Activated T-helper 2 cell treated with anti-CD3 and anti-CD28 coated beads, Interferon-gamma antibody, Interleukin-2, Interleukin-4, amounts not matched to agents 10 μg/mL and 5 μg/mL and 100 μg/mL, durations not matched to agents 14 hours and 24 hours and 36 hours (primary cell): ENCODE measurements at regions not wholly inside any gene's neighbourhood (a gene's known extent, or its start where the extent isn't known, plus 50 kb on each side); places are given as distances from the start of the nearest gene placed in this dataset.
A peak's percentile ranks its signal among the peaks of the same experiment; 100 is the strongest.

Experiments used
- DNase-seq: peaks from one replicate; pipeline ENCODE4 v3.0.0; 2021; ENCODE audit warnings: low spot score
- H3K27ac Mint-ChIP-seq: one replicate; pipeline ENCODE4 v1.8.0; 2021; ENCODE audit warnings: mixed read lengths
- H3K27me3 Mint-ChIP-seq: one replicate; pipeline ENCODE4 v1.8.0; 2021; ENCODE audit warnings: low read depth, mixed read lengths
- H3K36me3 Mint-ChIP-seq: one replicate; pipeline ENCODE4 v1.8.0; 2021; ENCODE audit warnings: low read depth, mixed read lengths
- H3K4me1 Mint-ChIP-seq: one replicate; pipeline ENCODE4 v1.8.0; 2021; ENCODE audit warnings: low read depth, mixed read lengths
- H3K4me3 Mint-ChIP-seq: one replicate; pipeline ENCODE4 v1.8.0; 2021; ENCODE audit warnings: low read depth, mild to moderate bottlenecking, moderate library complexity, mixed read lengths
- H3K9me3 Mint-ChIP-seq: one replicate; pipeline ENCODE4 v1.8.0; 2021; ENCODE audit warnings: mixed read lengths
- intact Hi-C: fragments of 100-400 bp; cut with micrococcal nuclease; formaldehyde crosslinking; loops from one replicate; pipeline ENCODE4 v1.15.1; 2023

- Mint-ChIP-seq H3K4me3 (no peak overlapping the region), H3K27ac (no peak overlapping the region), H3K36me3 (peaks cover 11% of the 10 kb centered on the region), H3K27me3 (no peaks in the 10 kb centered on the region), H3K4me1 (peaks cover 28% of the 10 kb centered on the region), H3K9me3 (peaks cover 6% of the 10 kb centered on the region)
- intact Hi-C loops: loop anchor here (1.0 to 10.0 kb wide), 2 partner anchors 15 to 180 kb away; partner anchors contain the start of gene NCKAP1
- DNase-seq: no peak
These were observed 90.4 kb downstream of the NUP35 start for GRCh38 chr2:183214680-183215079.

GRCh38 chr2:183215917-183216316 is 91.7 kb downstream of the NUP35 start:
- intact Hi-C loops: loop anchor here (10.0 kb wide), 1 partner anchor 181 kb away; the partner anchor contains the start of gene NCKAP1
- peaks cover 28% of the 10 kb centered on the region for H3K4me1 Mint-ChIP-seq
- no peaks in the 10 kb centered on the region for H3K9me3 Mint-ChIP-seq

GRCh38 chr2:183219888-183220287 is 95.6 kb downstream of the NUP35 start:
- Mint-ChIP-seq H3K9me3 (peaks cover 3% of the 10 kb centered on the region), H3K4me3 (no peak overlapping the region), H3K4me1 (peaks cover 2% of the 10 kb centered on the region), H3K27me3 (no peaks in the 10 kb centered on the region), H3K27ac (no peak overlapping the region), H3K36me3 (no peaks in the 10 kb centered on the region)
- DNase-seq: no peak
- intact Hi-C loops: loop anchor here (10.0 kb wide), 1 partner anchor 185 kb away; the partner anchor contains the start of gene NCKAP1

More at GRCh38 chr2:183215917-183216316, 91.7 kb downstream of the NUP35 start:
- Mint-ChIP-seq H3K36me3 (peaks cover 5% of the 10 kb centered on the region), H3K4me3 (no peak overlapping the region), H3K27me3 (no peaks in the 10 kb centered on the region), H3K27ac (no peak overlapping the region)
- no peak for DNase-seq

- H3K4me3 Mint-ChIP-seq: no peak overlapping the region
- H3K36me3 Mint-ChIP-seq: peaks cover 5% of the 10 kb centered on the region
- no peak for DNase-seq
- H3K9me3 Mint-ChIP-seq: peaks cover 10% of the 10 kb centered on the region
- H3K27ac Mint-ChIP-seq: no peak overlapping the region
- no peaks in the 10 kb centered on the region for H3K4me1 Mint-ChIP-seq
- no peaks in the 10 kb centered on the region for H3K27me3 Mint-ChIP-seq
- intact Hi-C loops: no loop called here
These were observed 98.5 kb downstream of the NUP35 start for GRCh38 chr2:183222751-183223150.

GRCh38 chr2:183224948-183225347 is 100.7 kb downstream of the NUP35 start:
- Mint-ChIP-seq H3K27ac (no peak overlapping the region), H3K27me3 (no peaks in the 10 kb centered on the region), H3K36me3 (peaks cover 5% of the 10 kb centered on the region), H3K9me3 (peaks cover 10% of the 10 kb centered on the region), H3K4me3 (no peak overlapping the region), H3K4me1 (peaks cover 5% of the 10 kb centered on the region)
- intact Hi-C loops: no loop called here
- no peak for DNase-seq

- H3K27ac Mint-ChIP-seq: no peak overlapping the region
- H3K4me1 Mint-ChIP-seq: peaks cover 5% of the 10 kb centered on the region
- H3K4me3 Mint-ChIP-seq: no peak overlapping the region
- H3K27me3 Mint-ChIP-seq: no peaks in the 10 kb centered on the region
- DNase-seq: no peak
- peaks cover 10% of the 10 kb centered on the region for H3K9me3 Mint-ChIP-seq
- peaks cover 5% of the 10 kb centered on the region for H3K36me3 Mint-ChIP-seq
- intact Hi-C loops: no loop called here
These were observed 102.9 kb downstream of the NUP35 start for GRCh38 chr2:183227176-183227575.

- DNase-seq: no peak
- intact Hi-C loops: loop anchor here (1.0 kb wide), 2 partner anchors 15 to 105 kb away; partner anchors contain the start of gene NUP35
- peaks cover 5% of the 10 kb centered on the region for H3K36me3 Mint-ChIP-seq
- peaks cover 7% of the 10 kb centered on the region for H3K9me3 Mint-ChIP-seq
- no peak overlapping the region for H3K4me3 Mint-ChIP-seq
- no peaks in the 10 kb centered on the region for H3K27me3 Mint-ChIP-seq
- H3K27ac Mint-ChIP-seq: peak overlapping the region; percentile 53
- peaks cover 5% of the 10 kb centered on the region for H3K4me1 Mint-ChIP-seq
These were observed 105.1 kb downstream of the NUP35 start for GRCh38 chr2:183229386-183229785.

GRCh38 chr2:183232161-183232865 is 108.1 kb downstream of the NUP35 start:
- intact Hi-C loops: no loop called here
- H3K4me1 Mint-ChIP-seq: peaks cover 5% of the 10 kb centered on the region
- no peak overlapping the region for H3K27ac Mint-ChIP-seq
- H3K27me3 Mint-ChIP-seq: no peaks in the 10 kb centered on the region
- H3K4me3 Mint-ChIP-seq: no peak overlapping the region
- no peak for DNase-seq
- no peaks in the 10 kb centered on the region for H3K36me3 Mint-ChIP-seq
- no peaks in the 10 kb centered on the region for H3K9me3 Mint-ChIP-seq

GRCh38 chr2:183242937-183243336 is 118.7 kb downstream of the NUP35 start:
- no peak for DNase-seq
- intact Hi-C loops: no loop called here

GRCh38 chr2:183243758-183244157 is 119.5 kb downstream of the NUP35 start:
- H3K9me3 Mint-ChIP-seq: no peaks in the 10 kb centered on the region
- H3K27me3 Mint-ChIP-seq: peaks cover 3% of the 10 kb centered on the region
- no peak overlapping the region for H3K4me3 Mint-ChIP-seq
- no peaks in the 10 kb centered on the region for H3K36me3 Mint-ChIP-seq
- DNase-seq: no peak
- H3K27ac Mint-ChIP-seq: no peak overlapping the region
- intact Hi-C loops: no loop called here
- H3K4me1 Mint-ChIP-seq: no peaks in the 10 kb centered on the region

More at GRCh38 chr2:183242937-183243336, 118.7 kb downstream of the NUP35 start:
- Mint-ChIP-seq H3K27ac (no peak overlapping the region), H3K27me3 (peaks cover 3% of the 10 kb centered on the region), H3K9me3 (no peaks in the 10 kb centered on the region), H3K4me3 (no peak overlapping the region), H3K4me1 (no peaks in the 10 kb centered on the region), H3K36me3 (no peaks in the 10 kb centered on the region)

GRCh38 chr2:183244300-183244844 is 120.1 kb downstream of the NUP35 start:
- Mint-ChIP-seq H3K27me3 (peaks cover 3% of the 10 kb centered on the region), H3K4me3 (no peak overlapping the region), H3K27ac (no peak overlapping the region), H3K9me3 (no peaks in the 10 kb centered on the region), H3K36me3 (no peaks in the 10 kb centered on the region), H3K4me1 (no peaks in the 10 kb centered on the region)
- DNase-seq: no peak
- intact Hi-C loops: no loop called here

GRCh38 chr2:183248866-183249567 is 124.8 kb downstream of the NUP35 start:
- Mint-ChIP-seq H3K27ac (no peak overlapping the region), H3K27me3 (peaks cover 3% of the 10 kb centered on the region), H3K4me3 (no peak overlapping the region), H3K4me1 (no peaks in the 10 kb centered on the region), H3K36me3 (no peaks in the 10 kb centered on the region), H3K9me3 (no peaks in the 10 kb centered on the region)
- DNase-seq: no peak
- intact Hi-C loops: no loop called here

- no peaks in the 10 kb centered on the region for H3K36me3 Mint-ChIP-seq
- no peak overlapping the region for H3K27ac Mint-ChIP-seq
- peaks cover 3% of the 10 kb centered on the region for H3K27me3 Mint-ChIP-seq
- DNase-seq: no peak
- H3K4me3 Mint-ChIP-seq: no peak overlapping the region
- H3K9me3 Mint-ChIP-seq: no peaks in the 10 kb centered on the region
- H3K4me1 Mint-ChIP-seq: no peaks in the 10 kb centered on the region
- intact Hi-C loops: no loop called here
These were observed 125.8 kb downstream of the NUP35 start for GRCh38 chr2:183250061-183250460.
